GM12878 (cell line): ENCODE measurements at regions not wholly inside any gene's neighbourhood (a gene's known extent, or its start where the extent isn't known, plus 50 kb on each side); places are given as distances from the start of the nearest gene placed in this dataset.

Experiments
- ATAC-seq: fragments of 200-7000 bp; cut with Tn5 transposase; 3 replicates; pipeline ENCODE4 v1.9.1; 2020; ENCODE audit warnings: mild to moderate bottlenecking, moderate library complexity
- BruUV-seq: library from RNA; stranded (reverse); fragments of 400-500 nt; replicated peaks from 2 replicates; lab custom pipeline; 2021; lab: Mats Ljungman, UMichigan
- CTCF ChIA-PET: fragments of 300-600 bp; sonication (Branson Sonifier 250); formaldehyde crosslinking; extraction: SDS; loops from one replicate; lab custom pipeline; 2021; ENCODE audit warnings: inconsistent platforms; lab: Yijun Ruan, JAX
- POLR2A ChIA-PET: fragments of 350-600 bp; formaldehyde crosslinking; extraction: SDS; loops from one replicate; lab custom pipeline; 2021; ENCODE audit warnings: inconsistent platforms; lab: Charles Lee
- RAD21 ChIA-PET: fragments of 300-600 bp; sonication (Branson Sonifier 250); formaldehyde crosslinking; loops from one replicate; lab custom pipeline; 2023; ENCODE audit warnings: antibody characterized with exemption; ENCODE audit not compliant: unreplicated experiment; lab: Charles Lee
- SMC1A ChIA-PET: fragments of 300-600 bp; sonication (Branson Sonifier 250); formaldehyde crosslinking; loops from one replicate; lab custom pipeline; 2023; ENCODE audit not compliant: unreplicated experiment, uncharacterized antibody; lab: Charles Lee
- DNase-seq: peaks from one replicate; pipeline ENCODE4 v3.0.0-alpha.2; 2011; ENCODE audit warnings: low read depth, low spot score
- FAIRE-seq: peaks from 3 replicates; lab custom pipeline; 2011; peaks lifted over from hg19 to GRCh38; lab: Jason Lieb, UNC
- H2AFZ ChIP-seq: 2 replicates; pipeline ENCODE4 v1.6.0; 2011; ENCODE audit warnings: low read depth, low read length, control low read depth; ENCODE audit not compliant: control insufficient read depth
- H3K27ac ChIP-seq: 2 replicates; pipeline ENCODE4 v1.5.1; 2011; ENCODE audit warnings: control low read depth; ENCODE audit not compliant: control insufficient read depth, insufficient read depth
- H3K27me3 ChIP-seq, 2 experiments: replicated peaks in 1 of 2; 2 replicates each; pipeline versions ENCODE4 v1.6.0 to v1.6.1; 2011; ENCODE audit warnings: low read length in 1 of 2; ENCODE audit not compliant: control insufficient read depth in 2 of 2, insufficient read depth in 2 of 2
- H3K36me3 ChIP-seq, 2 experiments: 2 replicates each; pipeline ENCODE4 v1.5.1; 2011; ENCODE audit warnings: low read length in 1 of 2; ENCODE audit not compliant: control insufficient read depth in 2 of 2, insufficient read depth in 2 of 2
- H3K4me1 ChIP-seq: 2 replicates; pipeline ENCODE4 v1.6.1; 2011; ENCODE audit warnings: mild to moderate bottlenecking, low read length, moderate library complexity, mixed read lengths; ENCODE audit not compliant: control insufficient read depth, insufficient read depth
- H3K4me2 ChIP-seq: 2 replicates; pipeline ENCODE4 v1.6.0; 2011; ENCODE audit warnings: control low read depth; ENCODE audit not compliant: control insufficient read depth, insufficient read depth
- H3K4me3 ChIP-seq: fragments of 200-600 bp; sonication (generic); 2 replicates; pipeline ENCODE4 v1.5.1; 2016
- H3K79me2 ChIP-seq: 2 replicates; pipeline ENCODE4 v1.6.0; 2011; ENCODE audit warnings: low read length; ENCODE audit not compliant: control insufficient read depth, insufficient read depth
- H3K9ac ChIP-seq: 2 replicates; pipeline ENCODE4 v1.8.0; 2011; ENCODE audit warnings: low read length, control low read depth, mixed read lengths; ENCODE audit not compliant: control insufficient read depth, insufficient read depth
- H3K9me3 ChIP-seq: replicated peaks from 3 replicates; pipeline ENCODE4 v1.5.1; 2011; ENCODE audit warnings: mild to moderate bottlenecking, low read length; ENCODE audit not compliant: control insufficient read depth, insufficient read depth
- H4K20me1 ChIP-seq: 2 replicates; pipeline ENCODE4 v1.6.0; 2011; ENCODE audit not compliant: control insufficient read depth, insufficient read depth
- ATF7 ChIP-seq: fragments of 450-650 bp; IDR thresholded peaks from 2 replicates; pipeline ENCODE4 v1.6.1; 2016; ENCODE audit warnings: low read depth, mild to moderate bottlenecking
- CHD4 ChIP-seq: fragments of 200-600 bp; sonication (generic); IDR thresholded peaks from 2 replicates; pipeline ENCODE4 v1.6.1; 2016; ENCODE audit warnings: mild to moderate bottlenecking
- EED ChIP-seq: sonication (generic); IDR thresholded peaks from 2 replicates; pipeline ENCODE4 v1.6.1; 2016; ENCODE audit warnings: antibody characterized with exemption, low read depth
- NR2C2 ChIP-seq: IDR thresholded peaks from 2 replicates; pipeline ENCODE4 v1.6.1; 2011; ENCODE audit warnings: borderline replicate concordance, low read depth; ENCODE audit not compliant: control insufficient read depth, insufficient read length
- RELB ChIP-seq: fragments of 450-650 bp; IDR thresholded peaks from 2 replicates; pipeline ENCODE4 v1.6.1; 2017; ENCODE audit warnings: low read depth, mild to moderate bottlenecking, moderate library complexity
- ZNF217 ChIP-seq: fragments of 450-650 bp; IDR thresholded peaks from 2 replicates; pipeline ENCODE4 v1.6.1; 2017; ENCODE audit warnings: antibody characterized with exemption, mild to moderate bottlenecking
- ZZZ3 ChIP-seq: IDR thresholded peaks from 2 replicates; pipeline ENCODE4 v1.6.1; 2011; ENCODE audit warnings: low read depth; ENCODE audit not compliant: control insufficient read depth, insufficient read length
- WGBS: methylation state at CpG from one replicate; pipeline ENCODE4 v1.1.6; 2016; ENCODE audit warnings: low lambda C conversion rate; ENCODE audit not compliant: insufficient replicate concordance, insufficient coverage; ENCODE audit errors: missing lambda C conversion rate; 5-methylcytosine and 5-hydroxymethylcytosine counted together
- in situ Hi-C: fragments of 300-500 bp; cut with MboI; formaldehyde crosslinking; loops from 9 replicates; pipeline ENCODE4 v1.14.3; 2018; ENCODE audit warnings: mixed read lengths
- intact Hi-C: fragments of 100-400 bp; cut with micrococcal nuclease; formaldehyde crosslinking; loops from one replicate; pipeline ENCODE4 v1.14.2; 2022; ENCODE audit not compliant: unreplicated experiment

DNA sequence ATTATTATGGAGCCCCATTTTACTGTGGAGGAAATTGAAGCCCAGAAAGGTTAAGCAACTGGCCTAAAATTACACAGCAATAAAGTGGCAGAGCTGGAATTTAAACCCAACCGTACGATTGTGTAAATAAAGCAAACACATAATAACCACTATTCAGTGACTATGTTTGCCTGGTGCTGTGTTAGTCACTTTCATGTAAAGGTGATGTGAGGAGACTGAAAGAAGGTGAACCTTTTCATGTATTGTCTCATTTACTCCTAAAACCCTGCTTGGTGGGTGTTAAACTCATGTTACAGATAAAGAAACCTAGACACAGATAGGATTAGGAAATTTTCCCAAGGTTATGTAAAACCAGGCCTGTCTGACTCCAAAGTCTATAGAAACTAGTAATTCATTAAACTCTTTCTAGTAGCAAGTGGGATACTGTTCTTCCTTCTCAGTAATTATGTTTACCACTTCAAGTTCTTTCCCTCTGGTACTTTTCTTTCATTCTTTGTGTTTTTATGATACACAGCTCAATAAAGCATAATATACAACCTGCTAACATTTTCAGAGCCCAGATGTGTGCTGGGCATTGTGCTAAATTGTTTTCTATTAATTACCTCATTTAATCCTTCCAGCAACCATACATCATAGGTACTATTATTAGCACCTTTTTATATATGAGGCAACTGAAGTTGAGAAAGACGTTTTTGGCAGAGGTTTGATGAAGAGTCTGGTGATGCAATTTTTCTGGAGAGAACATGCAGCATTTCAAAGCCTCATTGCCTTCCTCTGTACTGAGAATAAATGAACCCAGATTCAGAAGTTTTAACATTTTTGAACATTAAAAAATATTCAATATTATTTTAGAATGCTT, 202.7 kb downstream of the SPRY1 start:
- ATAC-seq (peak; percentile 44), DNase-seq (no peak), FAIRE-seq (no peak)
- ChIA-PET CTCF (interaction anchor here (0.5 to 1.2 kb wide), 3 partner anchors 49 to 62 kb away, joined by 3 read pairs; no protein-coding TSS in a partner anchor), SMC1A (interaction anchor here (0.5 to 5.6 kb wide), 9 partner anchors 8 to 181 kb away, joined by 3 to 30 read pairs (median 4); no protein-coding TSS in a partner anchor), RAD21 (interaction anchor here (1.0 to 2.4 kb wide), 4 partner anchors 10 to 200 kb away, joined by 3 to 15 read pairs (median 4); no protein-coding TSS in a partner anchor), POLR2A (no interaction called here)
- Histone ChIP-seq H3K9ac (no peak overlapping the region), H3K27ac (no peak overlapping the region), H3K27me3 (no peaks in the 10 kb centered on the region), H3K4me3 (no peak overlapping the region), H3K79me2 (no peaks in the 10 kb centered on the region), H3K36me3 (no peaks in the 10 kb centered on the region), H3K4me2 (no peak overlapping the region), H3K9me3 (no peaks in the 10 kb centered on the region; the same call in 2 of the 3 replicates), H2AFZ (no peak overlapping the region), H3K4me1 (peaks cover 7% of the 10 kb centered on the region; the same call in 1 of the 2 replicates), H4K20me1 (no peaks in the 10 kb centered on the region)
- BruUV-seq: no TSS peak
- no peak for TF ChIP-seq CHD4
- no peak for TF ChIP-seq ATF7
- 0 out of 2 replicates have a peak, but pooled peaks have one; percentile 47 for TF ChIP-seq ZNF217
- no peak for TF ChIP-seq RELB
- no peak for TF ChIP-seq NR2C2
- TF ChIP-seq ZZZ3: no peak
- TF ChIP-seq EED: no peak
- intact Hi-C loops (no loop called here), in situ Hi-C loops (no loop called here)
- 58% methylated on average over 3 of the region's 3 CpGs for WGBS
